Retinal pigment epithelial cell (primary cell): ENCODE measurements at regions not wholly inside any gene's neighbourhood (a gene's known extent, or its start where the extent isn't known, plus 50 kb on each side); places are given as distances from the start of the nearest gene placed in this dataset.

Experiments
- DNase-seq: peaks from one replicate; pipeline ENCODE4 v3.0.0-alpha.2; 2010; ENCODE audit warnings: low read depth
- H3K4me3 ChIP-seq: 2 replicates; pipeline ENCODE4 v1.5.1; 2011; ENCODE audit warnings: mild to moderate bottlenecking, low read length, control low read depth, moderate library complexity
- CTCF ChIP-seq: conservative IDR thresholded peaks from 2 replicates; pipeline ENCODE4 v1.5.1; 2011; ENCODE audit warnings: low read depth, low read length, control low read depth, inconsistent platforms

GRCh38 chr3:170799009-170799408 is 71.0 kb downstream of the RPL22L1 start:
- no peak overlapping the region for H3K4me3 ChIP-seq
- no peak for DNase-seq
- no peak for TF ChIP-seq CTCF

GRCh38 chr3:170797685-170798084 is 72.3 kb downstream of the RPL22L1 start:
- H3K4me3 ChIP-seq: no peak overlapping the region

GRCh38 chr3:170792471-170792870 is 77.5 kb downstream of the RPL22L1 start:
- no peak overlapping the region for H3K4me3 ChIP-seq
- no peak for DNase-seq
- no peak for TF ChIP-seq CTCF

More at GRCh38 chr3:170797685-170798084, 72.3 kb downstream of the RPL22L1 start:
- TF ChIP-seq CTCF: no peak
- no peak for DNase-seq

- no peak for TF ChIP-seq CTCF
- DNase-seq: no peak
- H3K4me3 ChIP-seq: no peak overlapping the region
These were observed 79.3 kb downstream of the RPL22L1 start for GRCh38 chr3:170790647-170791046.

GRCh38 chr3:170787464-170787863 is 82.5 kb downstream of the RPL22L1 start:
- DNase-seq: no peak
- no peak overlapping the region for H3K4me3 ChIP-seq

GRCh38 chr3:170785454-170785853 is 84.5 kb downstream of the RPL22L1 start:
- DNase-seq: no peak
- TF ChIP-seq CTCF: no peak
- H3K4me3 ChIP-seq: no peak overlapping the region

More at GRCh38 chr3:170787464-170787863, 82.5 kb downstream of the RPL22L1 start:
- TF ChIP-seq CTCF: no peak

GRCh38 chr3:170784406-170784805 is 85.6 kb downstream of the RPL22L1 start:
- DNase-seq: no peak
- no peak for TF ChIP-seq CTCF

More at GRCh38 chr3:170784406-170784805, 85.6 kb downstream of the RPL22L1 start:
- no peak overlapping the region for H3K4me3 ChIP-seq
